Activated CD4-positive, alpha-beta memory T cell treated with anti-CD3 and anti-CD28 coated beads, Interleukin-2, amount 10 ng/mL, durations not matched to agents 7 days and 5 days (primary cell): ENCODE measurements at regions not wholly inside any gene's neighbourhood (a gene's known extent, or its start where the extent isn't known, plus 50 kb on each side); places are given as distances from the start of the nearest gene placed in this dataset.

Experiments
- CTCF ChIA-PET: fragments of 350-600 bp; sonication (Branson Sonifier 250); formaldehyde crosslinking; loops from one replicate; lab custom pipeline; 2021; ENCODE audit warnings: antibody characterized with exemption, inconsistent platforms; lab: Charles Lee
- POLR2A ChIA-PET: fragments of 350-600 bp; sonication (Branson Sonifier 250); formaldehyde crosslinking; loops from one replicate; lab custom pipeline; 2021; ENCODE audit warnings: antibody characterized with exemption; lab: Charles Lee
- DNase-seq: peaks from one replicate; pipeline ENCODE4 v3.0.0-alpha.2; 2020
- H3K27ac Mint-ChIP-seq: one replicate; pipeline ENCODE4 v1.8.0; 2021; ENCODE audit warnings: mild to moderate bottlenecking, mixed read lengths
- H3K27me3 Mint-ChIP-seq: one replicate; pipeline ENCODE4 v1.8.0; 2021; ENCODE audit warnings: mixed read lengths
- H3K36me3 Mint-ChIP-seq: one replicate; pipeline ENCODE4 v1.8.0; 2021; ENCODE audit warnings: low read depth, mixed read lengths
- H3K4me1 Mint-ChIP-seq: one replicate; pipeline ENCODE4 v1.8.0; 2021; ENCODE audit warnings: mixed read lengths
- H3K4me3 Mint-ChIP-seq: one replicate; pipeline ENCODE4 v1.8.0; 2021; ENCODE audit warnings: mild to moderate bottlenecking, mixed read lengths
- H3K9me3 Mint-ChIP-seq: one replicate; pipeline ENCODE4 v1.8.0; 2021; ENCODE audit warnings: mixed read lengths

GRCh38 chr17:70622368-70623260 lies 453.3 kb downstream of the KCNJ2 start:
- Mint-ChIP-seq H3K27ac (no peak overlapping the region), H3K27me3 (no peaks in the 10 kb centered on the region), H3K36me3 (no peaks in the 10 kb centered on the region), H3K9me3 (no peaks in the 10 kb centered on the region), H3K4me3 (no peak overlapping the region), H3K4me1 (peaks cover 1% of the 10 kb centered on the region)
- ChIA-PET POLR2A (no interaction called here), CTCF (no interaction called here)
- no peak for DNase-seq

- Mint-ChIP-seq H3K4me1 (peaks cover 1% of the 10 kb centered on the region), H3K27me3 (no peaks in the 10 kb centered on the region), H3K27ac (no peak overlapping the region), H3K9me3 (no peaks in the 10 kb centered on the region), H3K36me3 (no peaks in the 10 kb centered on the region), H3K4me3 (no peak overlapping the region)
- ChIA-PET CTCF (no interaction called here), POLR2A (no interaction called here)
- no peak for DNase-seq
Measured at GRCh38 chr17:70624211-70624610, 454.9 kb downstream of the KCNJ2 start.

- ChIA-PET POLR2A (no interaction called here), CTCF (no interaction called here)
- Mint-ChIP-seq H3K9me3 (no peaks in the 10 kb centered on the region), H3K4me1 (no peaks in the 10 kb centered on the region), H3K4me3 (no peak overlapping the region), H3K27ac (no peak overlapping the region), H3K36me3 (no peaks in the 10 kb centered on the region), H3K27me3 (no peaks in the 10 kb centered on the region)
- no peak for DNase-seq
Measured at GRCh38 chr17:70629902-70630301, 460.6 kb downstream of the KCNJ2 start.

GRCh38 chr17:70636517-70637133 lies 467.3 kb downstream of the KCNJ2 start:
- no peak overlapping the region for H3K4me3 Mint-ChIP-seq
- no peaks in the 10 kb centered on the region for H3K4me1 Mint-ChIP-seq
- CTCF ChIA-PET: no interaction called here
- H3K27me3 Mint-ChIP-seq: no peaks in the 10 kb centered on the region
- H3K9me3 Mint-ChIP-seq: no peaks in the 10 kb centered on the region
- H3K27ac Mint-ChIP-seq: no peak overlapping the region
- POLR2A ChIA-PET: no interaction called here
- no peaks in the 10 kb centered on the region for H3K36me3 Mint-ChIP-seq
- no peak for DNase-seq

- Mint-ChIP-seq H3K27me3 (no peaks in the 10 kb centered on the region), H3K4me3 (no peak overlapping the region), H3K36me3 (no peaks in the 10 kb centered on the region), H3K9me3 (no peaks in the 10 kb centered on the region), H3K27ac (no peak overlapping the region), H3K4me1 (no peaks in the 10 kb centered on the region)
- DNase-seq: no peak
- POLR2A ChIA-PET: no interaction called here
- CTCF ChIA-PET: no interaction called here
Measured at GRCh38 chr17:70642059-70642458, 472.7 kb downstream of the KCNJ2 start.

GRCh38 chr17:70644096-70644495 lies 474.8 kb downstream of the KCNJ2 start:
- ChIA-PET CTCF (no interaction called here), POLR2A (no interaction called here)
- Mint-ChIP-seq H3K27ac (no peak overlapping the region), H3K9me3 (no peaks in the 10 kb centered on the region), H3K27me3 (no peaks in the 10 kb centered on the region), H3K36me3 (no peaks in the 10 kb centered on the region), H3K4me3 (no peak overlapping the region), H3K4me1 (no peaks in the 10 kb centered on the region)
- DNase-seq: no peak

- Mint-ChIP-seq H3K4me3 (no peak overlapping the region), H3K27ac (no peak overlapping the region), H3K9me3 (no peaks in the 10 kb centered on the region), H3K4me1 (no peaks in the 10 kb centered on the region), H3K27me3 (no peaks in the 10 kb centered on the region), H3K36me3 (no peaks in the 10 kb centered on the region)
- DNase-seq: no peak
- CTCF ChIA-PET: no interaction called here
- POLR2A ChIA-PET: no interaction called here
Measured at GRCh38 chr17:70646673-70647072, 477.3 kb downstream of the KCNJ2 start.

- DNase-seq: no peak
- ChIA-PET CTCF (no interaction called here), POLR2A (no interaction called here)
- no peaks in the 10 kb centered on the region for H3K36me3 Mint-ChIP-seq
- no peak overlapping the region for H3K27ac Mint-ChIP-seq
- no peaks in the 10 kb centered on the region for H3K9me3 Mint-ChIP-seq
- no peaks in the 10 kb centered on the region for H3K27me3 Mint-ChIP-seq
- H3K4me1 Mint-ChIP-seq: no peaks in the 10 kb centered on the region
- no peak overlapping the region for H3K4me3 Mint-ChIP-seq
Measured at GRCh38 chr17:70648166-70648565, 478.8 kb downstream of the KCNJ2 start.

GRCh38 chr17:70653850-70654249 lies 484.5 kb downstream of the KCNJ2 start:
- Mint-ChIP-seq H3K9me3 (no peaks in the 10 kb centered on the region), H3K27ac (no peak overlapping the region), H3K27me3 (no peaks in the 10 kb centered on the region), H3K36me3 (no peaks in the 10 kb centered on the region), H3K4me3 (no peak overlapping the region), H3K4me1 (no peaks in the 10 kb centered on the region)
- ChIA-PET POLR2A (no interaction called here), CTCF (no interaction called here)
- DNase-seq: no peak

DNA sequence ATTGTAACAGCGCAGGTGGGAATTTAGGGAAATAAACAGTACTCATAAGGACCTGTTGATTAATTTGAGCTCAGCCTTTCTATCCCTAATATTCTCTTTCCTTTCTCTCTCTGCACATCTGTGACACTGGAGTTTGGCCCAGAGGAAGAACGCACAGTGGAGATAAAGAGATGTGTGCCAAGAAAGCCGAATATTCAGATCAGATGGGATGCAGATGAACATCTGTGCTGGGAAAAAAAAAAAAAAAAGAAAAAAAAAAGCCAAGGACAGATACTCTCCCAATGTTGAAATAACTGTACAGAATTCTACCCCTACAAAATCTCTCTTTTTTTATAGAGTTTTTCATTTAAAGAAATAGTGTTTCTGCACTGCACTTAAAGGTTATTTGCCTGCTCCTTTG lies 485.4 kb downstream of the KCNJ2 start:
- H3K36me3 Mint-ChIP-seq: no peaks in the 10 kb centered on the region
- H3K27me3 Mint-ChIP-seq: no peaks in the 10 kb centered on the region
- ChIA-PET POLR2A (no interaction called here), CTCF (no interaction called here)
- no peak overlapping the region for H3K4me3 Mint-ChIP-seq
- H3K27ac Mint-ChIP-seq: no peak overlapping the region
- no peaks in the 10 kb centered on the region for H3K4me1 Mint-ChIP-seq
- DNase-seq: no peak
- H3K9me3 Mint-ChIP-seq: no peaks in the 10 kb centered on the region

DNA sequence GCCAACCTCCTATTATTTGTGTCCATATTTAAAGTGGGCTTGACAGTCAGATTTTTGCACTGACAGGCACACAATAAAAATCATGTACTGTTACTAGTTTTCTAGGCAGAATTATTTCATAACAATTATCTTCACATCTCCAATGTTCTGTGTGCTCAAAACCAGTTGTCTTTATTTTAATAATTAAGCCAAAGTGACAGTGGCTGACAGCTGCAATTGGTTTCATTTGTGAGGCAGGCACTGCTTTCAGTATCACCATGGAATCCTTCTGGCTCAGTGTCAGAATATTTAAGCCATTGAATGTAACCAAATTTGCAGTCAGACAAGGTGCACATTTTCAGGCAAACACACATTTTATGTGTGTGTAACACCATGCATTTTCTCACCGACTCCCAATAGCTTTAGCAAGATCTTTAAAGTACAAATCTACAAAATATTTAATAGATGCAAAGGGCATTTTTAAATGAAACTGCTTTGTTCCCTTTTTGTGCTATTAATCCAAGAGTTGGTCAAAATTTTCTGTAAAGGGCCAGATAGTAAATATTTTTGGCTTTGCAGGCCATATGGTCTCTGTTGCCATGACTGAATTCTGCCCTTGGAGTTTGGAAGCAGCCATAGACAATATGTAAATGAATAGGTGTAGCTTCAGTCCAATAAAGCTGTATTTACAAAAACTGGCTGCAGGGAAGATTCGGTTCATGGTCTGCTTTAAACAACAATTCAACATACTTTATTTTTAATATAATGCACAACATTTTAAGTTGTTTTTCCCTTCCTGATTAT lies 486.0 kb downstream of the KCNJ2 start:
- Mint-ChIP-seq H3K9me3 (no peaks in the 10 kb centered on the region), H3K27me3 (no peaks in the 10 kb centered on the region), H3K4me1 (no peaks in the 10 kb centered on the region), H3K36me3 (no peaks in the 10 kb centered on the region), H3K4me3 (no peak overlapping the region), H3K27ac (no peak overlapping the region)
- ChIA-PET POLR2A (no interaction called here), CTCF (no interaction called here)
- DNase-seq: no peak

GRCh38 chr17:70658317-70658716 lies 489.0 kb downstream of the KCNJ2 start:
- H3K9me3 Mint-ChIP-seq: no peaks in the 10 kb centered on the region
- H3K27me3 Mint-ChIP-seq: no peaks in the 10 kb centered on the region
- ChIA-PET POLR2A (no interaction called here), CTCF (no interaction called here)
- no peak overlapping the region for H3K27ac Mint-ChIP-seq
- no peak overlapping the region for H3K4me3 Mint-ChIP-seq
- no peaks in the 10 kb centered on the region for H3K36me3 Mint-ChIP-seq
- no peak for DNase-seq
- no peaks in the 10 kb centered on the region for H3K4me1 Mint-ChIP-seq

DNA sequence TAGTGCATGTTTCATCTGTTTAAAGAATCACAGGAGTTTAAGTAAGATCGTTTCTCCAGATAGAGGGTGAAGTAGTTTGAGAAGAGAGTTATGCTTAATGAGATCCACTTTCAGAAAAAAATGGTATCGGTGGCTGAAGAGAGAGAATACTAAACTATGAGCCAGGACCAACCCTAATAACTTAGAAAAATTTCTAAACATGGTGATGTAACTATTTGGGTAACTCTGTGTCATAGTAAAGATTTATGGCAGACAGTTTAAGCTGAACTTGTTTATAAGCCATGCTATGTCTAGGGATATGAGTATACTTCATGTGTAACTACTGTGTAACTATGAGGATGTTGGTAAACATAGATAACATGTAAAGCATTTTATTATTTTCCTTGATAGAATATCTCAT lies 489.5 kb downstream of the KCNJ2 start:
- CTCF ChIA-PET: no interaction called here
- POLR2A ChIA-PET: no interaction called here
- no peaks in the 10 kb centered on the region for H3K27me3 Mint-ChIP-seq
- no peak overlapping the region for H3K27ac Mint-ChIP-seq
- no peaks in the 10 kb centered on the region for H3K9me3 Mint-ChIP-seq
- H3K4me3 Mint-ChIP-seq: no peak overlapping the region
- no peaks in the 10 kb centered on the region for H3K36me3 Mint-ChIP-seq
- H3K4me1 Mint-ChIP-seq: no peaks in the 10 kb centered on the region
- no peak for DNase-seq
